Osteoblast (primary cell): ENCODE measurements at regions not wholly inside any gene's neighbourhood (a gene's known extent, or its start where the extent isn't known, plus 50 kb on each side); places are given as distances from the start of the nearest gene placed in this dataset.

Experiments used
- DNase-seq: peaks from one replicate; pipeline ENCODE4 v3.0.0; 2011; ENCODE audit warnings: low spot score, mixed read lengths; ENCODE audit not compliant: insufficient read length; ENCODE audit errors: missing footprints
- H2AFZ ChIP-seq: 2 replicates; pipeline ENCODE4 v1.6.0; 2011; ENCODE audit warnings: mild to moderate bottlenecking, low read length
- H3K27ac ChIP-seq: 2 replicates; pipeline ENCODE4 v1.5.1; 2011; ENCODE audit warnings: mild to moderate bottlenecking, low read depth, low read length, moderate library complexity
- H3K27me3 ChIP-seq: 2 replicates; pipeline ENCODE4 v1.6.0; 2012; ENCODE audit warnings: mild to moderate bottlenecking, control low read depth, inconsistent platforms, low read length, moderate library complexity; ENCODE audit not compliant: insufficient read depth
- H3K36me3 ChIP-seq: 2 replicates; pipeline ENCODE4 v1.5.1; 2011; ENCODE audit warnings: mild to moderate bottlenecking, low read length, control low read depth, moderate library complexity; ENCODE audit not compliant: insufficient read depth
- H3K4me1 ChIP-seq: 2 replicates; pipeline ENCODE4 v1.5.1; 2011; ENCODE audit warnings: mild to moderate bottlenecking, low read length, control low read depth, moderate library complexity; ENCODE audit not compliant: insufficient read depth
- H3K4me2 ChIP-seq: 2 replicates; pipeline ENCODE4 v1.6.0; 2011; ENCODE audit warnings: mild to moderate bottlenecking, low read length; ENCODE audit not compliant: insufficient read depth
- H3K4me3 ChIP-seq: fragments of 200-600 bp; sonication (generic); 3 replicates; pipeline ENCODE4 v1.5.1; 2012; ENCODE audit warnings: mild to moderate bottlenecking, low read length, inconsistent platforms; ENCODE audit not compliant: insufficient read depth
- H3K79me2 ChIP-seq: 2 replicates; pipeline ENCODE4 v1.6.0; 2012; ENCODE audit warnings: mild to moderate bottlenecking, low read length, control low read depth, inconsistent platforms; ENCODE audit not compliant: insufficient read depth
- H3K9me3 ChIP-seq: 2 replicates; pipeline ENCODE4 v1.5.1; 2011; ENCODE audit warnings: low read depth, low read length, control low read depth
- H4K20me1 ChIP-seq: 2 replicates; pipeline ENCODE4 v1.6.0; 2012; ENCODE audit warnings: mild to moderate bottlenecking, low read length, control low read depth; ENCODE audit not compliant: insufficient read depth
- CTCF ChIP-seq: IDR thresholded peaks from 2 replicates; pipeline ENCODE4 v1.5.1; 2011; ENCODE audit warnings: mild to moderate bottlenecking, low read depth, low read length, moderate library complexity; ENCODE audit errors: extremely low read depth

GRCh38 chr17:72511242-72511641, 390.4 kb downstream of the SOX9 start:
- peaks cover 23% of the 10 kb centered on the region for H3K4me1 ChIP-seq
- H3K27ac ChIP-seq: no peak overlapping the region
- no peak overlapping the region for H3K4me3 ChIP-seq
- TF ChIP-seq CTCF: no peak
- peaks cover 24% of the 10 kb centered on the region for H3K79me2 ChIP-seq
- no peaks in the 10 kb centered on the region for H3K9me3 ChIP-seq
- DNase-seq: no peak
- H3K27me3 ChIP-seq: no peaks in the 10 kb centered on the region
- H3K36me3 ChIP-seq: no peaks in the 10 kb centered on the region
- H3K4me2 ChIP-seq: no peak overlapping the region
- H4K20me1 ChIP-seq: peaks cover 13% of the 10 kb centered on the region
- no peak overlapping the region for H2AFZ ChIP-seq

- no peaks in the 10 kb centered on the region for H3K9me3 ChIP-seq
- TF ChIP-seq CTCF: no peak
- H3K79me2 ChIP-seq: peaks cover 26% of the 10 kb centered on the region
- no peaks in the 10 kb centered on the region for H3K27me3 ChIP-seq
- H4K20me1 ChIP-seq: peaks cover 13% of the 10 kb centered on the region
- H3K4me3 ChIP-seq: no peak overlapping the region
- DNase-seq: no peak
- peaks cover 30% of the 10 kb centered on the region for H3K4me1 ChIP-seq
- no peak overlapping the region for H2AFZ ChIP-seq
- no peaks in the 10 kb centered on the region for H3K36me3 ChIP-seq
- no peak overlapping the region for H3K4me2 ChIP-seq
- H3K27ac ChIP-seq: no peak overlapping the region
Observed at GRCh38 chr17:72511874-72512273, 391.1 kb downstream of the SOX9 start.

- Histone ChIP-seq H3K9me3 (no peaks in the 10 kb centered on the region), H3K4me3 (no peak overlapping the region), H3K4me2 (no peak overlapping the region), H3K79me2 (peaks cover 29% of the 10 kb centered on the region), H3K4me1 (peaks cover 35% of the 10 kb centered on the region), H3K27me3 (no peaks in the 10 kb centered on the region), H4K20me1 (peaks cover 13% of the 10 kb centered on the region), H3K36me3 (no peaks in the 10 kb centered on the region), H2AFZ (no peak overlapping the region), H3K27ac (no peak overlapping the region)
- DNase-seq: no peak
- TF ChIP-seq CTCF: no peak
Observed at GRCh38 chr17:72512649-72513556, 392.1 kb downstream of the SOX9 start.

GRCh38 chr17:72514321-72514861, 393.6 kb downstream of the SOX9 start:
- Histone ChIP-seq H3K27ac (no peak overlapping the region), H2AFZ (peak overlapping the region; percentile 73), H3K79me2 (peaks cover 31% of the 10 kb centered on the region), H3K36me3 (no peaks in the 10 kb centered on the region), H4K20me1 (peaks cover 13% of the 10 kb centered on the region), H3K27me3 (no peaks in the 10 kb centered on the region), H3K4me1 (peaks cover 35% of the 10 kb centered on the region), H3K4me2 (peak overlapping the region; percentile 60), H3K4me3 (no peak overlapping the region), H3K9me3 (no peaks in the 10 kb centered on the region)
- no peak for TF ChIP-seq CTCF
- no peak for DNase-seq
